Stomach (tissue), 8 donors: ENCODE measurements at regions not wholly inside any gene's neighbourhood (a gene's known extent, or its start where the extent isn't known, plus 50 kb on each side); places are given as distances from the start of the nearest gene placed in this dataset.

Experiments used
- DNase-seq, 2 donors: peaks; one replicate each; pipeline versions ENCODE4 v3.0.0 to v3.0.0-alpha.2; 2013 to 2019
- H3K27ac ChIP-seq, 5 donors: fragments of 200-600 bp in 4 of 5; sonication (generic) in 4 of 5; one replicate each; pipeline ENCODE4 v1.5.1; 2013 to 2019; ENCODE audit warnings: mild to moderate bottlenecking in 1 of 5, moderate library complexity in 1 of 5
- H3K27me3 ChIP-seq, 3 donors: fragments of 200-600 bp; sonication (generic); one replicate each; pipeline ENCODE4 v1.5.1; 2017 to 2019; ENCODE audit warnings: mixed run types in 1 of 3
- H3K36me3 ChIP-seq, 4 donors: fragments of 200-600 bp; sonication (generic); 1 replicate in 3 of 4; 2 replicates in 1 of 4; pipeline ENCODE4 v1.5.1; 2016 to 2019
- H3K4me1 ChIP-seq, 4 donors: fragments of 200-600 bp; sonication (generic); one replicate each; pipeline ENCODE4 v1.5.1; 2016 to 2019
- H3K4me3 ChIP-seq, 4 donors: fragments of 200-600 bp; sonication (generic) in 3 of 4; one replicate each; pipeline ENCODE4 v1.5.1; 2016 to 2019; ENCODE audit warnings: mild to moderate bottlenecking in 1 of 4
- H3K9me3 ChIP-seq, 4 donors: fragments of 200-600 bp; sonication (generic); one replicate each; pipeline ENCODE4 v1.5.1; 2016 to 2019
- CTCF ChIP-seq, 7 experiments: fragments of 450-650 bp in 4 of 7; fragments of 200-600 bp in 3 of 7; sonication (generic) in 3 of 7; IDR thresholded peaks; one replicate each; pipeline ENCODE4 v1.5.1; 2016 to 2019; ENCODE audit warnings: antibody characterized with exemption in 7 of 7, control low read depth in 2 of 7, mild to moderate bottlenecking in 1 of 7
- EP300 ChIP-seq: sonication (generic); formaldehyde crosslinking; IDR thresholded peaks from one replicate; pipeline ENCODE4 v1.6.1; 2017; ENCODE audit warnings: antibody characterized with exemption
- POLR2A ChIP-seq, 4 donors: fragments of 450-650 bp; IDR thresholded peaks; one replicate each; pipeline ENCODE4 v1.6.1; 2016; ENCODE audit warnings: antibody characterized with exemption in 4 of 4, control low read depth in 2 of 4, mild to moderate bottlenecking in 1 of 4, moderate library complexity in 1 of 4
- POLR2AphosphoS5 ChIP-seq, 3 donors: sonication (generic); formaldehyde crosslinking; IDR thresholded peaks; one replicate each; pipeline ENCODE4 v1.6.1; 2016; ENCODE audit warnings: antibody characterized with exemption in 3 of 3
- whole genome bisulfite sequencing, 5 donors: extraction: QIAGEN DNeasy Blood & Tissue Kit in 3 of 5; methylation state at CpG; one replicate each; pipeline versions ENCODE4 v1.1.5 to v1.1.7; 2013 to 2018; 5-methylcytosine and 5-hydroxymethylcytosine counted together
- intact Hi-C: fragments of 100-400 bp; cut with DNase I; formaldehyde crosslinking; loops from one replicate; pipeline ENCODE4 v1.15.1; 2023; ENCODE audit warnings: low total_unique reads
- donor health status: healthy with polysubstance abuse.
- donor health status: Bipolar disorder and iron deficiency.
- donor health status: healthy.

- 57 to 68% (median 64%) methylated on average over 11 to 12 of the region's 12 CpGs for WGBS, 5 donors
- Histone ChIP-seq H3K4me1 (peaks cover 0 to 7% (median 0%) of the 10 kb centered on the region in 4 donors), H3K27ac (peak overlapping the region; percentile 14 to 63 (median 50)), H3K4me3 (no peak overlapping the region), H3K27me3 (peaks cover 0 to 32% (median 0%) of the 10 kb centered on the region in 3 donors), H3K36me3 (no peaks in the 10 kb centered on the region), H3K9me3 (peaks cover 0 to 15% (median 10%) of the 10 kb centered on the region in 4 donors)
- TF ChIP-seq POLR2AphosphoS5 (IDR thresholded peaks at IDR 0.05): no peak
- intact Hi-C loops: no loop called here
- DNase-seq: no peak
These were observed 62.7 kb upstream of the RUNX3 start for GRCh38 chr1:24992761-24993211.

GRCh38 chr1:24992124-24992760 is 62.2 kb upstream of the RUNX3 start:
- WGBS, 5 donors: 68 to 82% (median 76%) methylated on average over 11 of the region's 11 CpGs
- Histone ChIP-seq H3K27me3 (peaks cover 0 to 32% (median 0%) of the 10 kb centered on the region in 3 donors), H3K27ac (peak overlapping the region; percentile 5 to 63 (median 50)), H3K9me3 (peaks cover 0 to 15% (median 10%) of the 10 kb centered on the region in 4 donors), H3K4me3 (no peak overlapping the region), H3K36me3 (no peaks in the 10 kb centered on the region), H3K4me1 (peaks cover 0 to 7% (median 0%) of the 10 kb centered on the region in 4 donors)
- no peak for TF ChIP-seq POLR2A (IDR thresholded peaks at IDR 0.05)
- TF ChIP-seq CTCF (IDR thresholded peaks at IDR 0.05): no peak
- TF ChIP-seq POLR2AphosphoS5 (IDR thresholded peaks at IDR 0.05): no peak
- no peak for TF ChIP-seq EP300
- no peak for DNase-seq
- intact Hi-C loops: no loop called here

- Histone ChIP-seq H3K27ac (peak overlapping the region in 4 of 5 donors; percentile 49 to 63 (median 52)), H3K36me3 (no peaks in the 10 kb centered on the region), H3K4me3 (no peak overlapping the region), H3K27me3 (peaks cover 0 to 32% (median 0%) of the 10 kb centered on the region in 3 donors), H3K4me1 (peaks cover 0 to 7% (median 0%) of the 10 kb centered on the region in 4 donors), H3K9me3 (peaks cover 0 to 15% (median 10%) of the 10 kb centered on the region in 4 donors)
- TF ChIP-seq POLR2AphosphoS5 (IDR thresholded peaks at IDR 0.05) (no peak), CTCF (IDR thresholded peaks at IDR 0.05) (no peak), POLR2A (IDR thresholded peaks at IDR 0.05) (no peak), EP300 (no peak)
- 64 to 75% (median 66%) methylated on average over 7 of the region's 7 CpGs for WGBS, 5 donors
- DNase-seq: no peak
- intact Hi-C loops: no loop called here
These were observed 61.6 kb upstream of the RUNX3 start for GRCh38 chr1:24991697-24992096.

- intact Hi-C loops: no loop called here
- no peaks in the 10 kb centered on the region for H3K36me3 ChIP-seq
- DNase-seq: no peak
- peaks cover 0 to 15% (median 10%) of the 10 kb centered on the region in 4 donors for H3K9me3 ChIP-seq
- no peak for TF ChIP-seq CTCF (IDR thresholded peaks at IDR 0.05)
- TF ChIP-seq EP300: no peak
- TF ChIP-seq POLR2A (IDR thresholded peaks at IDR 0.05): no peak
- TF ChIP-seq POLR2AphosphoS5 (IDR thresholded peaks at IDR 0.05): no peak
- peaks cover 0 to 7% (median 0%) of the 10 kb centered on the region in 4 donors for H3K4me1 ChIP-seq
- H3K27me3 ChIP-seq: peaks cover 0 to 32% (median 0%) of the 10 kb centered on the region in 3 donors
- H3K27ac ChIP-seq: peak overlapping the region in 3 of 5 donors; percentile 50 to 63 (median 54)
- 66 to 72% (median 70%) methylated on average over 8 to 9 of the region's 9 CpGs for WGBS, 5 donors
- no peak overlapping the region for H3K4me3 ChIP-seq
These were observed 60.9 kb upstream of the RUNX3 start for GRCh38 chr1:24990779-24991641.
